GM19463 (cell line): ENCODE measurements at regions not wholly inside any gene's neighbourhood (a gene's known extent, or its start where the extent isn't known, plus 50 kb on each side); places are given as distances from the start of the nearest gene placed in this dataset.
A peak's percentile ranks its signal among the peaks of the same experiment; 100 is the strongest.

Source experiments
- ATAC-seq: cut with Tn5 transposase; IDR thresholded peaks from one replicate; pipeline ENCODE4 v1.9.1; 2021; ENCODE audit warnings: mild to moderate bottlenecking, moderate library complexity; ENCODE audit not compliant: unreplicated experiment

DNA sequence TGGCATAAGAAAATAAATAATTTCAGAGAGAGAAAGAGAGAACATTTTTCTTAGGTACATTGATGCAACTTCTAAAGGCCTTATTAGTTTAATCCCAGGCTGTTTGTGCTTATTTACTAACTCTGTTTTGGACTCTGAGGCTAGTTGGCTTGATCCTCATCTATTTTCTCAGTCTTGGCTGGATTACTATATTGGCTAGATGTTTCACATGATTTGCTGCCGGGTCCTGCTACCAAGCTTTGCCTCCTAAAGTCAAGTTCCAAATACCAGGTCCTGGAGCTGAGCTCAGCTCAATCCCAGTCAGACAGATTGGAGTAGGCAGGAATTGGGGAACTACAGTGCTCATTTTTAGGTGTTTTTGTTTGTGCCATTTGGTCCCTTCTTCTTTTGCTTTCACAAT is 340.8 kb downstream of the BCAT1 start:
- no peak for ATAC-seq

- no peak for ATAC-seq
Observed at GRCh38 chr12:24605916-24606315, 343.0 kb downstream of the BCAT1 start.

- ATAC-seq, result no peak
Observed at GRCh38 chr12:24605466-24605865, 343.4 kb downstream of the BCAT1 start.

DNA sequence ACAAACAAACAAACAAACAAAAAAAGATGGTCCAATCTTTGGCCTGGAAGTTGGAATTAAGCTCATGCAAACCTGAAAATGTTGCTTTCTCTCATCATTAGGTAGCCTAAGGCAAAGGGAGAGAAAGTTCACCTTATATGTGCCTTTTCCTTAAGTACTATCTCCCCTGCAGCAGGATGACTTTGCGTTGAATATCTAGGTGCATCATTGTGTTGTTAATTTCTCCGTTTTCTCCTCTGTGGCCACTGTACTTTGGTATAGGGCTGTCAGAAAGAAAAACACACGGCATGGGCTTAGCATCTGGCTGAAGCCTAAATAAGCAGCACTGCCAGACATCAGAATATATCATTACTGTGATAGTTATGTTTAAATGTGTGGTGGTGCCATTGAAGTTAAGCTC is 345.5 kb downstream of the BCAT1 start:
- ATAC-seq, result no peak

- ATAC-seq, result no peak
Observed at GRCh38 chr12:24600996-24601395, 347.9 kb downstream of the BCAT1 start.

- no peak for ATAC-seq
Observed at GRCh38 chr12:24600551-24600950, 348.4 kb downstream of the BCAT1 start.

- no peak for ATAC-seq
Observed at GRCh38 chr12:24599736-24600135, 349.2 kb downstream of the BCAT1 start.

- no peak for ATAC-seq
Observed at GRCh38 chr12:24597580-24597979, 351.3 kb downstream of the BCAT1 start.

GRCh38 chr12:24596768-24597388 is 352.0 kb downstream of the BCAT1 start:
- no peak for ATAC-seq

- ATAC-seq, result no peak
Observed at GRCh38 chr12:24595652-24596235, 353.2 kb downstream of the BCAT1 start.

DNA sequence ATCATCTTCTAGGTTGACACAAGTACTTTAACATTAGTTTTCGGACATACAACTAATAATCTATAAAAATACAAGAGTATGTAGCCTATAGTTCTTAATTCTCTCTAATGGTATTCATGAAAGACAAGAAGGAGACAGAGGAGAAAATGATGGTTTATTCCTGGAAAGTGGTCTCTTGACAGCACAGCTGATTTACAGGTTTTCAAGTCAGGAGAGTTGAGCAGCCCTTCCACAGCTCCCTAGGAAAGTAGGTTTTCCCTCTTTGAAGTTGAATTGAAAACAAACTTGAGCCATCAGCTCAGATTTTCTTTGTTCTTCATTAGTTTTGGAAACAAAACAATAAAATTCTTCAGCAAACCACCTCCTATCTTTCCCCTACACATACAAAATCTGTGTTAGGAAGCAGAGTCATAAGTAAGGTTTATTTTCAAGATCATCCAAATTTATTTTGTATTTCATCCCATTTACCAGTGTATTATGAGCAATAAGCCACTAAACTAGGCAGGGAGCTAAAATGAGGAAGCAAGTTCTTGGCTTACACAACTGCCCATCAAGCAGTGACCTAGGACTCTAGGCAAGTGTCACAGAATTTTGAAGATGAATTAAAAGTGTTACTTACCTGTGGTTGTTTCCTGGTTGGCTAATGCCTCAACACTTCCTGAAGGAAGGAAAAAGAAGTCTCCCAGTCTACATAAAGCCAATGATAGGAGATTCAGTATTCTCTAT is 357.0 kb downstream of the BCAT1 start:
- no peak for ATAC-seq

GRCh38 chr12:24591079-24591626 is 357.7 kb downstream of the BCAT1 start:
- no peak for ATAC-seq

DNA sequence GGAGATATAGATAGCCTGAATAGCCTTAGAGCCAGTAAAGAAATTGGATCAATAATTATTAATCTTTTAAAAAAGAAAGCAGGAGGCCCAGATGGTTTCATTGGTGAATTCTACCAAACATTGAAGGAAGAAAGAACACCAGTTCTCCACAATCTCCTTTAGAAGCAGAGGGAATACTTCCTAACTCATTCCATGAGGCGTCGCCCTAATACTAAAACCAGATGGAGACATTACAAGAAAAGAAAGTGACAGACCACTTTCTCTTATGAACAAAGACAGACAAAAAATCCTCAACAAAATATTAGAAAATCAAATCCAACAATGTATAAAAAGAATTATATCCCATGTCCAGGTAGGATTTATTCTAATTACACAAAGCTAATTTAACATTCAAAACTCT is 362.6 kb downstream of the BCAT1 start:
- ATAC-seq, result no peak

DNA sequence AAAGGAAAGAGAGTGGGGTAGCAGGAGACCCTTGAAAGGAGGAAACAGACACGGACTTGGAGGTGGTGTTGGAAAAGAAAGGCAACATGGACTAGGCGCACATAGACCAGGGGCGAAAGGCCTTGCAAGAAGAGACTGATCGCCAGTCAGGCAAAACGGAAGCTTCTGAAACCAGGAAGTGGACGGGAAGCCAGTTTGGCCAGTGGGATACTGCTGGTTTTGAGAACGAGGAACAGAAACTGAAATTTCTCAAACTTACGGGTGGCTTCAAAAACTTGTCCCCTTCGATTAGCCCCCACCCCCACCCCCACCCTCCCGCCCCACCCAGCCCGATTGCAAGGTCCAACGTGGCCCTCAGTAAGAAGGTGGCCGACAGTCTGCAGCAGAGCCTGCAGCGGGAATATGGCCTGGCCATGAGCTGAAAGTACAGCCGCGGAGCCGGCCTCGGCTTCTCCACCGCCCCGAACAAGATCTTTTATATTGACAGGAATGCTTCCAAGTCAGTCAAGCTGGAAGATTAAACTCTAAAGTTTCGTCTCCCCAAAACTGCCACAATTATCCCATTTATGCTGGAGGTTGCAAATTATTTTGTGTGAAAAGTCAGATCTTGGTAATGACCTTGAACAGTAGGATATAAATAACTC is 364.7 kb downstream of the BCAT1 start:
- ATAC-seq, result no peak

DNA sequence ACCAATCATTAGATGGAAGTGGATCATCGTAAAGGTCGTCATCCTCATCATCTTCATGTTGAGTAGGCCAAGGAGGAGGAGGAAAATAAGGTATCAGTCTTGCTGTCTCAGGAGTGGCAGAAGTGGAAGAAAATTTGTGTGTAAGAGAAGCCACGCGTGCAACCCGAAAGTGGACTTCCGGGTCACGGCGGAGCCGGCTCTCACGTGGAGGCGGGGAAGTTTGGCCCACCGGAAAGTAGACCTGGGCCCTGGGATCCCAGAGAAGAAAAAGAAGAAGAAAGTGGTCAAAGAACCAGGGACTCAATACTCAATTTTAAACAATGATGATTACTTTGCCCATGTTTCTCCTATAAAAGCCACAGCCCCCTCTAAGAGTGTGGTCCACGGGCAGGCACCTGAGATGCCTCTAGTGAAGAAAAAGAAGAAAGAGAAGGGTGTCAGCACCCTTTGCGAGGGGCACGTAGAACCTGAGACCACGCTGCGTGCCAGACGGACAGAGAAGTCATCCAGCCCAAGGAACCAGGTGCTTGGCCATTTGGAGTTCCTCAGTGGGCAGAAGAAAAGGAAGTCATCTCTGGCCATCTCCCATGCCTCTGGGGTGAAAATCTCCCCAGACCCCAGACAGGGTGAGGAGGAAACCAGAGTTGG is 365.8 kb downstream of the BCAT1 start:
- ATAC-seq, result no peak

GRCh38 chr12:24574538-24574937 is 374.4 kb downstream of the BCAT1 start:
- ATAC-seq, result no peak

- ATAC-seq, result no peak
Observed at GRCh38 chr12:24573621-24574020, 375.3 kb downstream of the BCAT1 start.

DNA sequence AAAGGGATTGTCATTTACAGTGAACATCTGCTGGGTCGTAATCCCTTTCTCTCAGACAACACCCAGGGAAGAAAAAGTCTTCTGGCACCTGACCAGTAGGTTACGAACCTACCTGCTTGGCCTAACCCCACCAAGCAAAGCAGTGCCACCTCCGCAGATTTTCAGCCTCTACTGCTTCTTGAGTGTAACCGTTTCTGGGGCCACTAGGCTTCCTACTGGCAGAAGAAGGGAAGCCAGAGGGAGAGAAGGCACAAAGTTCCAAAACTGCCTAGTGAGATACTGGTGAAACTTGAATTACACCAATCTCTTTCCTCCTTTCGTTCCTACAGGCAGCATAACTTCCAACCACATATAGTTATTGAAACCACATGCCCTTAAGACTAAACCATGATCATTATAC is 383.6 kb downstream of the BCAT1 start:
- no peak for ATAC-seq

DNA sequence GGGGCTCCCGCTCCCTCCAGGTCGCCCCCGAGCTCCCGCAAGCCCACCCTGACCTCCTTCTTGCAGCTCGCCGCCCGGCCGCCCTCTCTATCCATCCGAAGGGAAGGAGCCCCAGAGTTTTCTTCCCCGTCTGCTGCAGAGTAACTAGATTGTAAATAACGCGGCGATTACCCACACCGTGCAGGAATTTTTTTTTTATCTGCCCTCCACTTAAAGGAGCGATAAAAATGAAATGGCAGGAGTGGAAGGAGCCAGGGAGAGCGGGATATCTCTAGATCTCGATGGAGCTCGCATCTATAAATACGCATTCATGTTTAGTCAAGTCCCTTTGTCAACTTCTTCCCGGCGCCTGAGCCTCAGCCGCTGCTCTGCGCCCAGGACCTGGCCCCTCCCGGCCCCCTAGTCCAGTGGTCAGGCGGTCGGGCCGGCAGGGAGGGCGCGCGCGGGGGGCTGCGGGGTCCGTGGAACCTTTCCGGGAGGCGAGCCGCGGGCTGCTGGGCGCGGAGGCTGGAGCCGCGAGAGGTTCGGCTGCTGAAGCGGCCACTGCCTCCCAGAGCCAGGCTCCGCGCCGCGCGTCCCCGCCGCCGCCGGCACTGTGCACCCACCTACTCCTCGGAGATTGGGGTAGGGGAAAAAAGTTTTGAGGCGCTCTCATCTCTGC is 386.0 kb downstream of the BCAT1 start:
- ATAC-seq, result peak; percentile 27

DNA sequence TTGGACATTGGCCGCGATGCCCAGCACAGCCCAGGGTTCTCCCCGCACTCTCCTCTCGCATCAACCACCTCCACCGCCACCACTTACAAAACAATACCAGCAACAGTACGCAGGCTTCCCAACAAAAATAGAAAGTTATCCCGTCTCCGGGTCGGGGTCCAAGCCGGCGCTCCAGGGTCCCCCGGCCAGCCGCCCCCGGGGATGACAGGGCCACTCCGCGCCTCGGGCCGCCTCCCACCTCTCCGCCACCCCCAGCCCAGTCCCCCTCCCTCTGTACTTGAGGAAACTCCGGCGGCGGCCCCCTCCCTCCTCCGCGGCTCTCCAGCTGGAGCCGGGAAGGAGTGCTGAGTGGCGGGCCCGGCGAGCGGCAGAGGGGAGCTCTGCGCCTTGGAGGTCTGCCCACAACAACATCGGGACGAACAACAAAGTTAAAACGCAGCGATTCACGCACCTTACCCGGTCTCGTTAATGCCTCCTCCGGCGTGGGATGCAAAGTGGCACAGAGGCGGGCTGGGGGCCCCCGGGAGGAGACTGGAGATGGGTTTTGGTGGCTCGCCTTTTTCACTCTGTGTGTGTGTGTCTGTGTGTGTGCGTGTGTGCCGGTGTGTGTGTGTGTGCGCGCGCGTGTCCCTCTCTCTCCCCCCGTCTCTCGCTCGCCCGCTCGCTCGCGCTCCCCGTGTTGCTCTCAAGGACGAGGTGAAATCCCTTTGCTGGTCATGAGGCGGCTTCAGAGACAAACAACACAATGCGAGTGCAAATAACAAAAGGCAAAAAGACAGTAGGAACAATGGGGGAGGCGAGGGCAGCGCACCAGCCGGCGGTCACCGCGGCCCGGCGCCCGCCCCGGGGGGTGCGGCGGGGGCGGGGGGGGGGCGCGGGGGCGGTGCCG is 386.8 kb downstream of the BCAT1 start:
- ATAC-seq, result peak; percentile 33
